ENCODE measurements at regions not wholly inside any gene's neighbourhood (a gene's known extent, or its start where the extent isn't known, plus 50 kb on each side); places are given as distances from the start of the nearest gene placed in this dataset.

GRCh38 chr1:218101409-218101808, 183.7 kb upstream of the RRP15 start:
- Histone ChIP-seq H3K79me2 (ENCODE audit: insufficient read depth, low read length) (no peaks in the 10 kb centered on the region), H3K9ac (ENCODE audit: low read depth, low read length, poor library complexity, severe bottlenecking) (no peak overlapping the region), H3F3A (ENCODE audit: low read depth) (no peaks in the 10 kb centered on the region), H3K4me3 (ENCODE audit: low read length, poor library complexity, severe bottlenecking) (no peak overlapping the region), H2AFZ (ENCODE audit: low read length) (no peak overlapping the region), H3K4me1 (ENCODE audit: insufficient read depth, low read length, poor library complexity, severe bottlenecking) (no peaks in the 10 kb centered on the region), H3K9me3 (ENCODE audit: insufficient read depth, low read depth, low read length) (no peaks in the 10 kb centered on the region), H3K27me3 (ENCODE audit: insufficient read depth, low read length, poor library complexity, severe bottlenecking) (no peaks in the 10 kb centered on the region), H3K4me2 (ENCODE audit: low read depth, low read length, poor library complexity, severe bottlenecking) (no peak overlapping the region), H4K20me1 (ENCODE audit: insufficient read depth, low read length, poor library complexity, severe bottlenecking) (no peaks in the 10 kb centered on the region), H3K36me3 (ENCODE audit: insufficient read depth, low read length) (no peaks in the 10 kb centered on the region), H3K9me2 (replicated peaks; ENCODE audit: low read depth, low read length) (no peaks in the 10 kb centered on the region)
- no peak for TF ChIP-seq CTCF (conservative IDR thresholded peaks at IDR 0.05; ENCODE audit: low read length)
- TF ChIP-seq EZH2phosphoT487 (IDR thresholded peaks at IDR 0.05; ENCODE audit: borderline replicate concordance) = no peak

GRCh38 chr1:218108034-218108433, 177.1 kb upstream of the RRP15 start:
- no peak overlapping the region for H3K9ac ChIP-seq (ENCODE audit: low read depth, low read length, poor library complexity, severe bottlenecking)
- H3F3A ChIP-seq (ENCODE audit: low read depth) = no peaks in the 10 kb centered on the region
- no peaks in the 10 kb centered on the region for H4K20me1 ChIP-seq (ENCODE audit: insufficient read depth, low read length, poor library complexity, severe bottlenecking)
- H2AFZ ChIP-seq (ENCODE audit: low read length) = no peak overlapping the region
- H3K36me3 ChIP-seq (ENCODE audit: insufficient read depth, low read length) = no peaks in the 10 kb centered on the region
- TF ChIP-seq CTCF (conservative IDR thresholded peaks at IDR 0.05; ENCODE audit: low read length) (no peak), EZH2phosphoT487 (IDR thresholded peaks at IDR 0.05; ENCODE audit: borderline replicate concordance) (no peak)
- no peaks in the 10 kb centered on the region for H3K79me2 ChIP-seq (ENCODE audit: insufficient read depth, low read length)
- H3K4me1 ChIP-seq (ENCODE audit: insufficient read depth, low read length, poor library complexity, severe bottlenecking) = no peaks in the 10 kb centered on the region
- H3K27me3 ChIP-seq (ENCODE audit: insufficient read depth, low read length, poor library complexity, severe bottlenecking) = no peaks in the 10 kb centered on the region
- no peaks in the 10 kb centered on the region for H3K9me3 ChIP-seq (ENCODE audit: insufficient read depth, low read depth, low read length)
- H3K4me2 ChIP-seq (ENCODE audit: low read depth, low read length, poor library complexity, severe bottlenecking) = no peak overlapping the region
- no peak overlapping the region for H3K4me3 ChIP-seq (ENCODE audit: low read length, poor library complexity, severe bottlenecking)
- no peaks in the 10 kb centered on the region for H3K9me2 ChIP-seq (replicated peaks; ENCODE audit: low read depth, low read length)

- no peaks in the 10 kb centered on the region for H3K9me2 ChIP-seq (replicated peaks; ENCODE audit: low read depth, low read length)
- H3F3A ChIP-seq (ENCODE audit: low read depth) = no peaks in the 10 kb centered on the region
- no peak overlapping the region for H3K4me2 ChIP-seq (ENCODE audit: low read depth, low read length, poor library complexity, severe bottlenecking)
- no peaks in the 10 kb centered on the region for H3K9me3 ChIP-seq (ENCODE audit: insufficient read depth, low read depth, low read length)
- H3K79me2 ChIP-seq (ENCODE audit: insufficient read depth, low read length) = no peaks in the 10 kb centered on the region
- no peak overlapping the region for H3K9ac ChIP-seq (ENCODE audit: low read depth, low read length, poor library complexity, severe bottlenecking)
- no peaks in the 10 kb centered on the region for H4K20me1 ChIP-seq (ENCODE audit: insufficient read depth, low read length, poor library complexity, severe bottlenecking)
- H3K36me3 ChIP-seq (ENCODE audit: insufficient read depth, low read length) = no peaks in the 10 kb centered on the region
- no peak overlapping the region for H2AFZ ChIP-seq (ENCODE audit: low read length)
- no peaks in the 10 kb centered on the region for H3K27me3 ChIP-seq (ENCODE audit: insufficient read depth, low read length, poor library complexity, severe bottlenecking)
- TF ChIP-seq EZH2phosphoT487 (IDR thresholded peaks at IDR 0.05; ENCODE audit: borderline replicate concordance) = no peak
- TF ChIP-seq CTCF (conservative IDR thresholded peaks at IDR 0.05; ENCODE audit: low read length) = no peak
- H3K4me1 ChIP-seq (ENCODE audit: insufficient read depth, low read length, poor library complexity, severe bottlenecking) = no peaks in the 10 kb centered on the region
- H3K4me3 ChIP-seq (ENCODE audit: low read length, poor library complexity, severe bottlenecking) = no peak overlapping the region
Observed at GRCh38 chr1:218112862-218113261, 172.2 kb upstream of the RRP15 start.

Data from Loucy (cell line).